Hepatocyte (in vitro differentiated cells): ENCODE measurements at regions not wholly inside any gene's neighbourhood (a gene's known extent, or its start where the extent isn't known, plus 50 kb on each side); places are given as distances from the start of the nearest gene placed in this dataset.
A peak's percentile ranks its signal among the peaks of the same experiment; 100 is the strongest.

Experiments
- DNase-seq: peaks from one replicate; pipeline ENCODE4 v3.0.0-alpha.2; 2016; ENCODE audit warnings: low spot score
- H2AFZ ChIP-seq: fragments of 200-600 bp; sonication (generic); 2 replicates; pipeline ENCODE4 v1.6.0; 2016; ENCODE audit warnings: antibody characterized with exemption, mild to moderate bottlenecking
- H3K27ac ChIP-seq: fragments of 200-600 bp; sonication (generic); 2 replicates; pipeline ENCODE4 v1.5.1; 2016; ENCODE audit warnings: mild to moderate bottlenecking
- H3K27me3 ChIP-seq: fragments of 200-600 bp; sonication (generic); 2 replicates; pipeline ENCODE4 v1.6.1; 2016
- H3K36me3 ChIP-seq: fragments of 200-600 bp; sonication (generic); replicated peaks from 2 replicates; pipeline ENCODE4 v1.5.1; 2016; ENCODE audit warnings: low read depth; ENCODE audit not compliant: insufficient read depth
- H3K4me1 ChIP-seq: fragments of 200-600 bp; sonication (generic); 2 replicates; pipeline ENCODE4 v1.5.1; 2016; ENCODE audit warnings: mild to moderate bottlenecking, moderate library complexity; ENCODE audit not compliant: insufficient read depth
- H3K4me2 ChIP-seq: fragments of 200-600 bp; sonication (generic); 2 replicates; pipeline ENCODE4 v1.6.0; 2016
- H3K4me3 ChIP-seq: fragments of 200-600 bp; sonication (generic); 2 replicates; pipeline ENCODE4 v1.5.1; 2016; ENCODE audit warnings: mild to moderate bottlenecking
- H3K79me2 ChIP-seq: fragments of 200-600 bp; sonication (generic); 2 replicates; pipeline ENCODE4 v1.6.0; 2017; ENCODE audit warnings: mild to moderate bottlenecking
- H3K9me2 ChIP-seq: fragments of 200-600 bp; sonication (generic); replicated peaks from 2 replicates; pipeline ENCODE4 v1.6.0; 2017; ENCODE audit warnings: mild to moderate bottlenecking; ENCODE audit not compliant: insufficient read depth
- H3K9me3 ChIP-seq: fragments of 200-600 bp; sonication (generic); 2 replicates; pipeline ENCODE4 v1.5.1; 2016; ENCODE audit warnings: low read depth, mild to moderate bottlenecking
- H4K20me1 ChIP-seq: fragments of 200-600 bp; sonication (generic); 2 replicates; pipeline ENCODE4 v1.6.0; 2016; ENCODE audit warnings: mild to moderate bottlenecking; ENCODE audit not compliant: insufficient read depth, poor library complexity, severe bottlenecking
- EZH2 ChIP-seq: fragments of 200-600 bp; sonication (generic); IDR thresholded peaks from 2 replicates; pipeline ENCODE4 v1.6.1; 2016; ENCODE audit warnings: antibody characterized with exemption, mild to moderate bottlenecking, borderline replicate concordance
- EZH2phosphoT487 ChIP-seq: fragments of 200-600 bp; sonication (generic); IDR thresholded peaks from one replicate; pipeline ENCODE4 v1.6.1; 2018; ENCODE audit warnings: antibody characterized with exemption, mild to moderate bottlenecking, low read depth, moderate library complexity; ENCODE audit not compliant: unreplicated experiment, severe bottlenecking
- WGBS: methylation state at CpG from one replicate; pipeline ENCODE4 v1.1.6; 2016; ENCODE audit warnings: low lambda C conversion rate; ENCODE audit errors: missing lambda C conversion rate; 5-methylcytosine and 5-hydroxymethylcytosine counted together
- TF ChIP-seq, protein P1 (sequence below): fragments of 200-600 bp; sonication (generic); IDR thresholded peaks from 2 replicates; pipeline ENCODE4 v1.5.1; 2016; ENCODE audit warnings: antibody characterized with exemption, mild to moderate bottlenecking; ENCODE audit not compliant: poor library complexity

DNA sequence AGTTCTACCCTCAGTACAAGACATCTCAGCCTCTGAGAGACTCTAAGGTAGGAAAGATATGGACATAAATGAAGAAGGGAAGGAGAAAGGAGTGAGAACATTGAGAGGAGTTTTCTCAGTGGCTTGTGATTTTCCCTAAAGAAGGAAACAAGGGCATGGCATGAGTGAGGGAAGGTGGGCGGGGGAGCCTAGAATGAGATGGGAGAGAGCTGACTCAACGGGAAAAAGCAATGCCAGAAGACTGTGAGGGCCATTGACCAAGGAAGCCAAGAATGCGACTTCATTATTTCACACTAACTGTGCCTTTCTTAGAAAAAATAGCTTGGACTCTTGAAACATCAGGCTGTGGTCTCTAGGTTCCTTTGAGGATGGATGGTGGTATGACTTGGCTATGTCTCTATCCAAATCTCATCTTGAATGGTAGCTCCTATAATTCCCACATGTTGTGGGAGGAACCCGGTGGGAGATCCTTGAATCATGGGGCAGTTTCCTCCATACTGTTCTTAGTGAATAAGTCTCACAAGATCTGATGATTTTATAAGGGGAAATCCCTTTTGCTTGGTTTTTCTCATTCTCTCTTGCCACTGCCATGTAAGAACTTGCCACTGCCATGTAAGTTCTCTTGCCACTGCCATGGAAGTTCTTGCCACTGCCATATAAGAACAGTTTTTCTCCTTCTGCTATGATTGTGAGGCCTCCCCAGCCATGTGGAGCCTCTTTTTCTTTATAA is 279.6 kb downstream of the NUAK1 start:
- Histone ChIP-seq H4K20me1 (no peaks in the 10 kb centered on the region), H3K36me3 (no peaks in the 10 kb centered on the region), H3K4me1 (no peaks in the 10 kb centered on the region), H2AFZ (no peak overlapping the region), H3K27ac (no peak overlapping the region), H3K4me3 (no peak overlapping the region), H3K4me2 (no peak overlapping the region), H3K79me2 (no peaks in the 10 kb centered on the region), H3K9me3 (no peaks in the 10 kb centered on the region), H3K27me3 (no peaks in the 10 kb centered on the region), H3K9me2 (no peaks in the 10 kb centered on the region)
- 83% methylated on average over 4 of the region's 4 CpGs for WGBS
- DNase-seq, result no peak
- no peak for TF ChIP-seq EZH2phosphoT487
- TF ChIP-seq, protein P1, sequence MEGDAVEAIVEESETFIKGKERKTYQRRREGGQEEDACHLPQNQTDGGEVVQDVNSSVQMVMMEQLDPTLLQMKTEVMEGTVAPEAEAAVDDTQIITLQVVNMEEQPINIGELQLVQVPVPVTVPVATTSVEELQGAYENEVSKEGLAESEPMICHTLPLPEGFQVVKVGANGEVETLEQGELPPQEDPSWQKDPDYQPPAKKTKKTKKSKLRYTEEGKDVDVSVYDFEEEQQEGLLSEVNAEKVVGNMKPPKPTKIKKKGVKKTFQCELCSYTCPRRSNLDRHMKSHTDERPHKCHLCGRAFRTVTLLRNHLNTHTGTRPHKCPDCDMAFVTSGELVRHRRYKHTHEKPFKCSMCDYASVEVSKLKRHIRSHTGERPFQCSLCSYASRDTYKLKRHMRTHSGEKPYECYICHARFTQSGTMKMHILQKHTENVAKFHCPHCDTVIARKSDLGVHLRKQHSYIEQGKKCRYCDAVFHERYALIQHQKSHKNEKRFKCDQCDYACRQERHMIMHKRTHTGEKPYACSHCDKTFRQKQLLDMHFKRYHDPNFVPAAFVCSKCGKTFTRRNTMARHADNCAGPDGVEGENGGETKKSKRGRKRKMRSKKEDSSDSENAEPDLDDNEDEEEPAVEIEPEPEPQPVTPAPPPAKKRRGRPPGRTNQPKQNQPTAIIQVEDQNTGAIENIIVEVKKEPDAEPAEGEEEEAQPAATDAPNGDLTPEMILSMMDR, result no peak
- no peak for TF ChIP-seq EZH2

DNA sequence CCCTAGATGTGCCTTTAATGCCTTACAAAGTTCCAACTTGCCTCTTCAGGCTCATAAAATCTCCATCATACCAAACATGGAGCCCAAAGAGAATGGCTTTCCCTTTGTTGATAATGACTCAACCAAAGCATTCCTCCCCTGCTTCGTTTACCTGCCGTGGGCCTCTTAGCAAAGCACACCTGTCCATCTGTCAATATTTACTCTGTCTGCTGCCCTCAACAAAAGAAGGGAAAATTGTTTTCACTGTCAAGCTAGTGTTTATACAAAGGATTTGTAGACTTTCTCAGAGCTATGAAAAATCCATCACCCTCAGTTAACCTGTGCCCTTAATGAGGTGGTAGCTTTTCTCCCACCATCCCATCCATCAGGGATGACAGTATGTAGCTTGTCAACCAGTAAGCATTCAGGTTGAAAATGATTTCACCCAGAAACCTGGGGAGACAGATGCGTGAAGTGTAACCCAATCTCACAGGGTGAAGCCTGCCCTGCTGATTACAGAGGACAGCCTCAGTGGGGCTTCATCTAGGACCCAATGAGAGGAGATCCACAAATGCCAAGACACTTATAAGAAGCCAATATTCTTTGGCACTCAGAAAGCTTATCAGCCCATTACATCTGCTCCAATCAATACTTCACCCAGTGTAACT is 278.1 kb downstream of the NUAK1 start:
- no peaks in the 10 kb centered on the region for H3K9me3 ChIP-seq
- H3K4me2 ChIP-seq, result no peak overlapping the region
- no peaks in the 10 kb centered on the region for H3K36me3 ChIP-seq
- no peak overlapping the region for H2AFZ ChIP-seq
- peak; percentile 85 for TF ChIP-seq EZH2phosphoT487
- TF ChIP-seq EZH2, result no peak
- H3K27me3 ChIP-seq, result no peaks in the 10 kb centered on the region
- no peaks in the 10 kb centered on the region for H4K20me1 ChIP-seq
- 42% methylated on average over 3 of the region's 3 CpGs for WGBS
- H3K9me2 ChIP-seq, result no peaks in the 10 kb centered on the region
- H3K4me1 ChIP-seq, result no peaks in the 10 kb centered on the region
- no peaks in the 10 kb centered on the region for H3K79me2 ChIP-seq
- no peak overlapping the region for H3K4me3 ChIP-seq
- H3K27ac ChIP-seq, result no peak overlapping the region
- DNase-seq, result peak; percentile 47

DNA sequence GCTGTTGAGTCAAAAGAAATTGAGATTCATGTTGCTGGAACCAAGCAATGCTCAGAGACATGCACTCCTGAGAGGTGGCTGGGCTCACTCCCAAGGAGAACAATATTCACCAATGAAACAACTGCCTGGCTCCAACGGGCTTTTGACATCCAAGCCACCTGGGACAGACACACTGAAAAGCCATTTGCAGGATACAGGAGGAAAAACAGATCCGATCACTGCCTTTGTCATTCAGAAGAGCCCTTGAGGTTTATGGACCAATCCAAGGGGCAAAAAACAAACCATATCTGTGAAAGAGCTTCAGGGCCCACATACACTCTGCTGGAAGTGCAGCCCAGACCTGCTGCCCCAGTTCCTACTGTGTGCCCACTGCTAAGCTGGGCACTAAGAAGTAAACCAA is 277.5 kb downstream of the NUAK1 start:
- DNase-seq, result no peak
- no peak overlapping the region for H3K27ac ChIP-seq
- no peak overlapping the region for H2AFZ ChIP-seq
- no peaks in the 10 kb centered on the region for H3K36me3 ChIP-seq
- no peaks in the 10 kb centered on the region for H3K9me2 ChIP-seq
- WGBS, result 55% methylated on average over 2 of the region's 2 CpGs
- H3K4me2 ChIP-seq, result no peak overlapping the region
- TF ChIP-seq EZH2 (no peak), EZH2phosphoT487 (no peak)
- TF ChIP-seq, protein P1, result no peak
- H3K9me3 ChIP-seq, result no peaks in the 10 kb centered on the region
- no peaks in the 10 kb centered on the region for H3K79me2 ChIP-seq
- H3K4me1 ChIP-seq, result no peaks in the 10 kb centered on the region
- no peaks in the 10 kb centered on the region for H4K20me1 ChIP-seq
- no peak overlapping the region for H3K4me3 ChIP-seq
- H3K27me3 ChIP-seq, result no peaks in the 10 kb centered on the region

DNA sequence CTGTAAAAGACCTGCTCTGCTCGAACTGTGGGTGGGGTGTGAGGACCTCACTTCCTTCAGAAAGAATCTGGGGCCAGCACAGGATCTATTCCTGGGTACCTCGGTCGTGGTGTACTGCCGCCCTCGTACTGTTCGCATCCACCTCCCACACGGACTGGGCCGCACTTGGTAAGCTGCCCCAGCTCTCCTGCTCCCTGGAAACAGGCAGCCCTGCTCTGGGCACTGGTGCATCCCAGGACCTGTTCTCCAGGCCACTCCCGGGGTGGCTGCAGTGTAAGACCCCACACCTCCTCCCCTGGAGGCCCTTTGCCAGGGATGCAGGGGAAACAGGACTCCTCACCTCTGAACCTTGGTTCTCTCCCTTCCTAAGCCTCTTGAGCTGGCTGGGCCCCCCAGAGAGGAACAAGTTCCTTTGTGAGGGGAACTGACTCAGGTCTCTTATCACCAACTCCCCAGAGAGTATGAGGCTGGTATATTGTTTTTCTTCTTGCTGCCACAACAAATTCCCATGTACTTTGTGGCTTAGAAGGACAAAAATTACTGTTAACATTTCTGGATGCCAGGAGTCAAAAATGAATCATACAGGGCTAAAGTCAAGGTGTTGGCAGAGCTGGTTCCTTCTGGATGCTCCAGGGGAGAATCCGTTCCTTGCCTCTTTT is 276.5 kb downstream of the NUAK1 start:
- 94% methylated on average over 10 of the region's 10 CpGs for WGBS
- no peaks in the 10 kb centered on the region for H3K27me3 ChIP-seq
- no peak for DNase-seq
- H2AFZ ChIP-seq, result no peak overlapping the region
- no peaks in the 10 kb centered on the region for H3K9me3 ChIP-seq
- H4K20me1 ChIP-seq, result no peaks in the 10 kb centered on the region
- H3K36me3 ChIP-seq, result no peaks in the 10 kb centered on the region
- no peaks in the 10 kb centered on the region for H3K79me2 ChIP-seq
- TF ChIP-seq, protein P1, result no peak
- TF ChIP-seq EZH2phosphoT487 (no peak), EZH2 (no peak)
- no peaks in the 10 kb centered on the region for H3K9me2 ChIP-seq
- no peak overlapping the region for H3K27ac ChIP-seq
- H3K4me1 ChIP-seq, result no peaks in the 10 kb centered on the region
- H3K4me2 ChIP-seq, result no peak overlapping the region
- no peak overlapping the region for H3K4me3 ChIP-seq
